ENCODE measurements at regions not wholly inside any gene's neighbourhood (a gene's known extent, or its start where the extent isn't known, plus 50 kb on each side); places are given as distances from the start of the nearest gene placed in this dataset.

- peak; percentile 67 for ATAC-seq
- TF ChIP-seq ZNF565 (CRISPR knock-in tag; conservative IDR thresholded peaks at IDR 0.05; ENCODE audit: low read depth) (no peak), ZC3H10 (CRISPR knock-in tag; IDR thresholded peaks at IDR 0.05) (peak; percentile 24; the same call in 1 of the 2 replicates), PPARA (CRISPR knock-in tag; IDR thresholded peaks at IDR 0.05; ENCODE audit: borderline replicate concordance) (no peak), SNAI2 (CRISPR knock-in tag; IDR thresholded peaks at IDR 0.05) (no peak), ISL1 (CRISPR knock-in tag; IDR thresholded peaks at IDR 0.05) (peak; percentile 89), TOX (CRISPR knock-in tag; IDR thresholded peaks at IDR 0.05; ENCODE audit: borderline replicate concordance) (no peak), GLIS3 (CRISPR knock-in tag; IDR thresholded peaks at IDR 0.05) (no peak), PATZ1 (CRISPR knock-in tag; IDR thresholded peaks at IDR 0.05; ENCODE audit: borderline replicate concordance) (peak; percentile 56; the same call in 1 of the 2 replicates), ARNTL (CRISPR knock-in tag; IDR thresholded peaks at IDR 0.05; ENCODE audit: borderline replicate concordance, low read depth) (no peak), ZFP30 (CRISPR knock-in tag; IDR thresholded peaks at IDR 0.05) (no peak), ZNF8 (CRISPR knock-in tag; IDR thresholded peaks at IDR 0.05) (no peak), CREB5 (CRISPR knock-in tag; IDR thresholded peaks at IDR 0.05; ENCODE audit: low read depth) (peak; percentile 55; the same call in 1 of the 2 replicates), BACH2 (CRISPR knock-in tag; IDR thresholded peaks at IDR 0.05; ENCODE audit: borderline replicate concordance) (no peak), CSRNP3 (CRISPR knock-in tag; IDR thresholded peaks at IDR 0.05) (0 out of 2 replicates have a peak, but pooled peaks have one; percentile 58), ESRRG (CRISPR knock-in tag; IDR thresholded peaks at IDR 0.05) (no peak), CSDC2 (CRISPR knock-in tag; IDR thresholded peaks at IDR 0.05) (no peak), TCF4 (CRISPR knock-in tag; IDR thresholded peaks at IDR 0.05; ENCODE audit: borderline replicate concordance) (no peak), ZFP3 (CRISPR knock-in tag; IDR thresholded peaks at IDR 0.05) (no peak), TSHZ2 (CRISPR knock-in tag; IDR thresholded peaks at IDR 0.05) (no peak), ZNF70 (CRISPR knock-in tag; IDR thresholded peaks at IDR 0.05) (no peak), RARB (CRISPR knock-in tag; IDR thresholded peaks at IDR 0.05) (no peak), POU6F1 (CRISPR knock-in tag; IDR thresholded peaks at IDR 0.05; ENCODE audit: borderline replicate concordance, low read depth) (0 out of 2 replicates have a peak, but pooled peaks have one; percentile 31)
These were observed 1636.8 kb downstream of the PCDH9 start for GRCh38 chr13:65593298-65593874.

GRCh38 chr13:65592731-65593130 is 1637.4 kb downstream of the PCDH9 start:
- TF ChIP-seq ARNTL (CRISPR knock-in tag; IDR thresholded peaks at IDR 0.05; ENCODE audit: borderline replicate concordance, low read depth): no peak
- TF ChIP-seq OSR1 (CRISPR knock-in tag; IDR thresholded peaks at IDR 0.05): no peak
- TF ChIP-seq PATZ1 (CRISPR knock-in tag; IDR thresholded peaks at IDR 0.05; ENCODE audit: borderline replicate concordance): no peak
- no peak for TF ChIP-seq CREB5 (CRISPR knock-in tag; IDR thresholded peaks at IDR 0.05; ENCODE audit: low read depth)
- TF ChIP-seq GLIS3 (CRISPR knock-in tag; IDR thresholded peaks at IDR 0.05): no peak
- TF ChIP-seq POU6F1 (CRISPR knock-in tag; IDR thresholded peaks at IDR 0.05; ENCODE audit: borderline replicate concordance, low read depth): no peak
- TF ChIP-seq SNAI2 (CRISPR knock-in tag; IDR thresholded peaks at IDR 0.05): no peak
- no peak for TF ChIP-seq TOX (CRISPR knock-in tag; IDR thresholded peaks at IDR 0.05; ENCODE audit: borderline replicate concordance)
- no peak for TF ChIP-seq ESRRG (CRISPR knock-in tag; IDR thresholded peaks at IDR 0.05)
- no peak for TF ChIP-seq ZC3H10 (CRISPR knock-in tag; IDR thresholded peaks at IDR 0.05)
- peak; percentile 12 for ATAC-seq
